Lower lobe of right lung (tissue), 2 donors: ENCODE measurements at regions not wholly inside any gene's neighbourhood (a gene's known extent, or its start where the extent isn't known, plus 50 kb on each side); places are given as distances from the start of the nearest gene placed in this dataset.

ENCODE experiments used
- ATAC-seq, 2 donors: fragments of 200-7000 bp; cut with Tn5 transposase; one replicate each; pipeline ENCODE4 v1.9.1; 2020 to 2022; ENCODE audit warnings: mild to moderate bottlenecking in 2 of 2, moderate library complexity in 2 of 2
- DNase-seq: peaks from one replicate; pipeline ENCODE4 v3.0.0-alpha.2; 2020
- H3K27ac ChIP-seq: fragments of 200-600 bp; one replicate; pipeline ENCODE4 v1.8.0; 2022
- H3K27me3 ChIP-seq: fragments of 200-600 bp; one replicate; pipeline ENCODE4 v1.8.0; 2022; ENCODE audit warnings: low read depth
- H3K36me3 ChIP-seq: fragments of 200-600 bp; one replicate; pipeline ENCODE4 v1.8.0; 2022; ENCODE audit warnings: mild to moderate bottlenecking
- H3K4me1 ChIP-seq: fragments of 200-600 bp; one replicate; pipeline ENCODE4 v1.8.0; 2022
- H3K4me3 ChIP-seq: fragments of 200-600 bp; one replicate; pipeline ENCODE4 v1.8.0; 2022; ENCODE audit warnings: mild to moderate bottlenecking
- H3K9me3 ChIP-seq: fragments of 200-600 bp; one replicate; pipeline ENCODE4 v1.8.0; 2022
- CTCF ChIP-seq: fragments of 200-600 bp; IDR thresholded peaks from one replicate; pipeline ENCODE4 v1.8.0; 2022; ENCODE audit warnings: antibody characterized with exemption, mild to moderate bottlenecking
- intact Hi-C: fragments of 100-400 bp; cut with DNase I; formaldehyde crosslinking; loops from one replicate; pipeline ENCODE4 v1.11.0; 2022
- donor health status: DM: no; HTN: yes; CAD: no; lungs with severe emphysema.

- intact Hi-C loops: no loop called here
- Histone ChIP-seq H3K36me3 (no peaks in the 10 kb centered on the region), H3K4me3 (no peak overlapping the region), H3K9me3 (no peaks in the 10 kb centered on the region), H3K4me1 (no peaks in the 10 kb centered on the region), H3K27me3 (no peaks in the 10 kb centered on the region), H3K27ac (no peak overlapping the region)
- no peak for DNase-seq
- ATAC-seq: no peak
- TF ChIP-seq CTCF: no peak
These were observed 257.5 kb upstream of the KLHL29 start for GRCh38 chr2:23127465-23127864.

GRCh38 chr2:23128684-23129292, 256.2 kb upstream of the KLHL29 start:
- no peak for ATAC-seq
- TF ChIP-seq CTCF: no peak

GRCh38 chr2:23131066-23131575, 253.9 kb upstream of the KLHL29 start:
- Histone ChIP-seq H3K4me3 (no peak overlapping the region), H3K27ac (no peak overlapping the region), H3K27me3 (no peaks in the 10 kb centered on the region), H3K36me3 (no peaks in the 10 kb centered on the region), H3K4me1 (no peaks in the 10 kb centered on the region), H3K9me3 (no peaks in the 10 kb centered on the region)
- TF ChIP-seq CTCF: no peak
- intact Hi-C loops: no loop called here
- ATAC-seq (no peak), DNase-seq (no peak)

More at GRCh38 chr2:23128684-23129292, 256.2 kb upstream of the KLHL29 start:
- intact Hi-C loops: no loop called here
- no peaks in the 10 kb centered on the region for H3K9me3 ChIP-seq
- no peak overlapping the region for H3K4me3 ChIP-seq
- H3K27ac ChIP-seq: no peak overlapping the region
- H3K36me3 ChIP-seq: no peaks in the 10 kb centered on the region
- no peaks in the 10 kb centered on the region for H3K4me1 ChIP-seq
- no peaks in the 10 kb centered on the region for H3K27me3 ChIP-seq
- no peak for DNase-seq

- H3K4me3 ChIP-seq: no peak overlapping the region
- H3K27me3 ChIP-seq: no peaks in the 10 kb centered on the region
- intact Hi-C loops: no loop called here
- no peak for DNase-seq
- no peaks in the 10 kb centered on the region for H3K4me1 ChIP-seq
- no peak overlapping the region for H3K27ac ChIP-seq
- H3K36me3 ChIP-seq: no peaks in the 10 kb centered on the region
- ATAC-seq: no peak
- TF ChIP-seq CTCF: no peak
- no peaks in the 10 kb centered on the region for H3K9me3 ChIP-seq
These were observed 253.0 kb upstream of the KLHL29 start for GRCh38 chr2:23132000-23132399.

GRCh38 chr2:23132823-23133595, 252.0 kb upstream of the KLHL29 start:
- DNase-seq: no peak
- no peak for TF ChIP-seq CTCF

More at GRCh38 chr2:23132823-23133595, 252.0 kb upstream of the KLHL29 start:
- Histone ChIP-seq H3K4me1 (no peaks in the 10 kb centered on the region), H3K9me3 (no peaks in the 10 kb centered on the region), H3K27me3 (no peaks in the 10 kb centered on the region), H3K27ac (no peak overlapping the region), H3K4me3 (no peak overlapping the region), H3K36me3 (no peaks in the 10 kb centered on the region)
- ATAC-seq: no peak
- intact Hi-C loops: no loop called here
